Lung microvascular endothelial cell (primary cell): ENCODE measurements at regions not wholly inside any gene's neighbourhood (a gene's known extent, or its start where the extent isn't known, plus 50 kb on each side); places are given as distances from the start of the nearest gene placed in this dataset.

Source experiments
- DNase-seq, 2 donors: peaks; one replicate each; pipeline versions ENCODE4 v3.0.0 to v3.0.0-alpha.2; 2010; ENCODE audit warnings: low read depth in 2 of 2

GRCh38 chrX:19172741-19173140 is 50.5 kb upstream of the ADGRG2 start:
- DNase-seq, result no peak

- DNase-seq, result peak in 1 of 2 donors; percentile 27
These were observed 52.2 kb upstream of the ADGRG2 start for GRCh38 chrX:19174401-19175025.

- no peak for DNase-seq
These were observed 54.8 kb upstream of the ADGRG2 start for GRCh38 chrX:19176901-19177630.

GRCh38 chrX:19177721-19178120 is 55.5 kb upstream of the ADGRG2 start:
- no peak for DNase-seq

- no peak for DNase-seq
These were observed 56.1 kb upstream of the ADGRG2 start for GRCh38 chrX:19178402-19178801.

- no peak for DNase-seq
These were observed 57.1 kb upstream of the ADGRG2 start for GRCh38 chrX:19179389-19179788.

GRCh38 chrX:19181345-19181744 is 59.1 kb upstream of the ADGRG2 start:
- DNase-seq, result no peak

- no peak for DNase-seq
These were observed 60.5 kb upstream of the ADGRG2 start for GRCh38 chrX:19182785-19183184.

GRCh38 chrX:19183761-19184477 is 61.7 kb upstream of the ADGRG2 start:
- DNase-seq, result no peak

GRCh38 chrX:19188566-19188965 is 66.3 kb upstream of the ADGRG2 start:
- DNase-seq, result no peak

GRCh38 chrX:19190902-19191301 is 68.6 kb upstream of the ADGRG2 start:
- DNase-seq, result no peak

- no peak for DNase-seq
These were observed 71.3 kb upstream of the ADGRG2 start for GRCh38 chrX:19193565-19193964.

- no peak for DNase-seq
These were observed 72.3 kb upstream of the ADGRG2 start for GRCh38 chrX:19194285-19195242.

- no peak for DNase-seq
These were observed 73.0 kb upstream of the ADGRG2 start for GRCh38 chrX:19195243-19195610.

- DNase-seq, result no peak
These were observed 76.2 kb upstream of the ADGRG2 start for GRCh38 chrX:19198473-19198872.

GRCh38 chrX:19202171-19202570 is 79.9 kb upstream of the ADGRG2 start:
- DNase-seq, result no peak

- no peak for DNase-seq
These were observed 82.4 kb upstream of the ADGRG2 start for GRCh38 chrX:19204636-19205035.

- no peak for DNase-seq
These were observed 89.8 kb upstream of the ADGRG2 start for GRCh38 chrX:19212037-19212436.

- DNase-seq, result no peak
These were observed 91.4 kb upstream of the ADGRG2 start for GRCh38 chrX:19213610-19214152.

- no peak for DNase-seq
These were observed 92.0 kb upstream of the ADGRG2 start for GRCh38 chrX:19214311-19214710.

- DNase-seq, result peak in 1 of 2 donors; percentile 4
These were observed 103.6 kb upstream of the ADGRG2 start for GRCh38 chrX:19225909-19226308.
